Stimulated activated effector memory CD8-positive, alpha-beta T cell treated with anti-CD3 and anti-CD28 coated beads, Interleukin-12 subunit alpha, Interleukin-12 subunit beta, amount 100 ng/mL, for 72 hours (primary cell): ENCODE measurements at regions not wholly inside any gene's neighbourhood (a gene's known extent, or its start where the extent isn't known, plus 50 kb on each side); places are given as distances from the start of the nearest gene placed in this dataset.

Experiments
- ATAC-seq: fragments of 150-1000 bp; cut with Tn5 transposase; 2 replicates; pipeline ENCODE4 v1.10.0; 2021
- DNase-seq, 2 donors: peaks; one replicate each; pipeline ENCODE4 v3.0.0; 2021 to 2022; ENCODE audit warnings: low spot score in 2 of 2
- H3K27ac Mint-ChIP-seq: one replicate; pipeline ENCODE4 v1.8.0; 2022; ENCODE audit warnings: mild to moderate bottlenecking, mixed read lengths
- H3K36me3 Mint-ChIP-seq: one replicate; pipeline ENCODE4 v1.8.0; 2022; ENCODE audit warnings: mild to moderate bottlenecking, mixed read lengths
- H3K4me1 Mint-ChIP-seq: one replicate; pipeline ENCODE4 v1.8.0; 2022; ENCODE audit warnings: mixed read lengths
- H3K4me3 Mint-ChIP-seq: one replicate; pipeline ENCODE4 v1.8.0; 2022; ENCODE audit warnings: mild to moderate bottlenecking, mixed read lengths
- H3K9me3 Mint-ChIP-seq: one replicate; pipeline ENCODE4 v1.8.0; 2022; ENCODE audit warnings: mixed read lengths

DNA sequence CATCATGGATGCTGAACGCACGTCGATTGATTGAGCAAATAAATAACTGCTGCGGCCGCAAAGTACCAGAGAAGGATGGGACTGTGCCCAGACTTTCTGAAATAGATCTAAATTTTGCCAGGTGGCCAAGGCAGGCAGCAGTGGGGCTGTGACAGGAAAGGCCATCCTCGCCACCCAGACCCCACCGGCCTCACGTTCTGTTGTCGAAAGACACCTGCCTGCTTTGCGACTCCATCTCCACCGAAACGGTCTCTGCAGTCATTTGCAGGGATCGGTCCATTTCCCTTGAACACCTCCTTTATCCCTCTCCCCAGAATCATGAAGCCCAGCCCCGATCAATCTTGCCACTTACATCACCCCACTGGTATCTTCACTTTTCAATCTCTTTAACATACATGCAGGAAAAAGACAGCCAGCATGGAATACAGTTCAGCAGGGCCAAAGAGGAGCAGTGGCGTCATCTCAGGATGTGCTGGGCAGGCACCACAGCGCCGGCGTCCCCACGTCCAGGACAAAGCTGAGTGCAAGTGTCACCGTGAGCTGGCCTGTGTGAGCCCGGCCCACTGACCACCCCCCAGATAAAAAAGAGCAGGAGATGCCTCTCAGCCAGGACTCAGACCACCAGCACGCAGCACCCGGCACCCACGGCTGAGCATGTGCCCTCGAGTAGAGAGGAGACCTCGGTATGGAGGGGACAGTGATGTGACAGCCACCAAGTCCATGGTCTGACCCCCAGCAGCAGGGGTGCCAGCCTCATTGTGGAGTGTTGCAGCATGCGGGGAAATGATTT lies 610.3 kb downstream of the TBC1D22A start:
- Mint-ChIP-seq H3K36me3 (no peaks in the 10 kb centered on the region), H3K4me1 (peaks cover 9% of the 10 kb centered on the region), H3K4me3 (no peak overlapping the region), H3K9me3 (no peaks in the 10 kb centered on the region), H3K27ac (no peak overlapping the region)
- ATAC-seq (no peak), DNase-seq (no peak)

- H3K4me1 Mint-ChIP-seq, result peaks cover 9% of the 10 kb centered on the region
- DNase-seq (no peak), ATAC-seq (no peak)
- no peak overlapping the region for H3K27ac Mint-ChIP-seq
- no peak overlapping the region for H3K4me3 Mint-ChIP-seq
- no peaks in the 10 kb centered on the region for H3K9me3 Mint-ChIP-seq
- H3K36me3 Mint-ChIP-seq, result no peaks in the 10 kb centered on the region
These were observed 609.7 kb downstream of the TBC1D22A start for GRCh38 chr22:47372111-47372581.

GRCh38 chr22:47371263-47372090 lies 609.0 kb downstream of the TBC1D22A start:
- ATAC-seq (no peak), DNase-seq (no peak)
- no peak overlapping the region for H3K4me3 Mint-ChIP-seq
- no peak overlapping the region for H3K27ac Mint-ChIP-seq
- H3K9me3 Mint-ChIP-seq, result no peaks in the 10 kb centered on the region
- H3K36me3 Mint-ChIP-seq, result no peaks in the 10 kb centered on the region
- peaks cover 9% of the 10 kb centered on the region for H3K4me1 Mint-ChIP-seq

GRCh38 chr22:47370448-47371262 lies 608.2 kb downstream of the TBC1D22A start:
- no peaks in the 10 kb centered on the region for H3K36me3 Mint-ChIP-seq
- peaks cover 5% of the 10 kb centered on the region for H3K9me3 Mint-ChIP-seq
- H3K4me1 Mint-ChIP-seq, result peaks cover 9% of the 10 kb centered on the region
- no peak overlapping the region for H3K4me3 Mint-ChIP-seq
- no peak overlapping the region for H3K27ac Mint-ChIP-seq
- DNase-seq, result no peak
- peak; percentile 20 for ATAC-seq

DNA sequence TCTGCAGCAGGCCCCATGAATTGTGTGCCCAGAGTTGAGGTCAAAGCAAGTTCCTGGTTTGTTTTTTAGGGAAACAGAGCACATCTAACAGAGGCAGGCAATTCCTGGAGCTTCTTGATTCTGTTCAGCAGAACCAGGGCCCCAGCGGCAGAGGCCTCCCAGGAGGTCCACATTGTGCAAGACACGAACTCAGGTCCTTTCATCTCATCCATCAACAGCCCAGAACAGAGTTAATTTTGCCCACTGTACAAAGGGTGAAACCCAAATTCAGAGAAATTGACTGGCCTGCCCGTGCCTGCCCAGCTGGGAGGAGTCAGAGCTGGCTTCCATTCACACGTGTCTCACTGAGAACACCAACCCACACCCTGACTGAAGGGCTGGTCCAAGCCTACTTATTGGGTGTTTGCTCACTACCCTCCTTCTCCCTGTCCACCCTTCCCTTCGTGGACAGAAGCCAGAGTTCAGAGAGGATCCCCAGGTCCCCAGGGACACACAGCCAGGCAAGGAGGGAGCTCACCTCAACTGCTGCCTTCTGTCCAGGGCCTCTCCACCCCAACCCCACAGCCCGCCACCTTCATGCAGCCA lies 607.1 kb downstream of the TBC1D22A start:
- DNase-seq (no peak), ATAC-seq (no peak)
- Mint-ChIP-seq H3K36me3 (no peaks in the 10 kb centered on the region), H3K4me1 (peaks cover 9% of the 10 kb centered on the region), H3K9me3 (peaks cover 5% of the 10 kb centered on the region), H3K4me3 (no peak overlapping the region), H3K27ac (no peak overlapping the region)

- ATAC-seq (no peak), DNase-seq (no peak)
- H3K4me3 Mint-ChIP-seq, result no peak overlapping the region
- H3K4me1 Mint-ChIP-seq, result peaks cover 9% of the 10 kb centered on the region
- H3K36me3 Mint-ChIP-seq, result no peaks in the 10 kb centered on the region
- H3K9me3 Mint-ChIP-seq, result peaks cover 9% of the 10 kb centered on the region
- no peak overlapping the region for H3K27ac Mint-ChIP-seq
These were observed 606.6 kb downstream of the TBC1D22A start for GRCh38 chr22:47369020-47369419.

GRCh38 chr22:47367993-47368945 lies 605.8 kb downstream of the TBC1D22A start:
- peaks cover 10% of the 10 kb centered on the region for H3K9me3 Mint-ChIP-seq
- DNase-seq (no peak), ATAC-seq (no peak)
- no peak overlapping the region for H3K4me3 Mint-ChIP-seq
- H3K4me1 Mint-ChIP-seq, result peaks cover 9% of the 10 kb centered on the region
- H3K27ac Mint-ChIP-seq, result no peak overlapping the region
- H3K36me3 Mint-ChIP-seq, result no peaks in the 10 kb centered on the region

DNA sequence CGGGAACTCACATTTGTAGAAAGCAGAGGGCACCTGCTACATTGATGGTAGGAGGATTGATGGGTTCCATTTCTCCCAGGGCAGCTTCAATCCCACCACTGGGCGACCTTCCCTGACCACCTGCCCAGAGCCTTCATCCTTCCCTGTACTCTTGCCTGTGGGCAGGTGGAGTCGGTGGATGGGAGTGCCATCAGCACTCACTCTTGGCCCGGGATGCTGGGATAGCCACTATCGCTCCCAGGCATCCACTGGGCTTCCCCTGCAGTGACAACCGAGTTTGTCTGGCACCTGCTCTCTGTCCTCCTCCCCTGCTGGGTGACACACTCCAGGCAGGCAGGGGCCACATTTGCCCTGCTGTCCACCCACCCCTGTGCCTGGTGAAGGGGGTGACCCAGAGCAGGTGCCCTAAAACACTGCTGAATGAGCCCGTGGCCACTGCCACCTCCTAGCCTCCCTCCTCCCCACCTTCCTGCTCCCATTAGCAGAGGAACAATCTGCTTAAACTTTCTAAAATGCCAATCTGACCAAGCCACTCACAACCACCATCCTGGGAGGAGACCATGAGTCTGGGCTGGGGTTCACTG lies 604.7 kb downstream of the TBC1D22A start:
- peaks cover 9% of the 10 kb centered on the region for H3K4me1 Mint-ChIP-seq
- peak; percentile 26 for ATAC-seq
- peaks cover 16% of the 10 kb centered on the region for H3K9me3 Mint-ChIP-seq
- H3K27ac Mint-ChIP-seq, result no peak overlapping the region
- no peak for DNase-seq
- H3K36me3 Mint-ChIP-seq, result no peaks in the 10 kb centered on the region
- no peak overlapping the region for H3K4me3 Mint-ChIP-seq

DNA sequence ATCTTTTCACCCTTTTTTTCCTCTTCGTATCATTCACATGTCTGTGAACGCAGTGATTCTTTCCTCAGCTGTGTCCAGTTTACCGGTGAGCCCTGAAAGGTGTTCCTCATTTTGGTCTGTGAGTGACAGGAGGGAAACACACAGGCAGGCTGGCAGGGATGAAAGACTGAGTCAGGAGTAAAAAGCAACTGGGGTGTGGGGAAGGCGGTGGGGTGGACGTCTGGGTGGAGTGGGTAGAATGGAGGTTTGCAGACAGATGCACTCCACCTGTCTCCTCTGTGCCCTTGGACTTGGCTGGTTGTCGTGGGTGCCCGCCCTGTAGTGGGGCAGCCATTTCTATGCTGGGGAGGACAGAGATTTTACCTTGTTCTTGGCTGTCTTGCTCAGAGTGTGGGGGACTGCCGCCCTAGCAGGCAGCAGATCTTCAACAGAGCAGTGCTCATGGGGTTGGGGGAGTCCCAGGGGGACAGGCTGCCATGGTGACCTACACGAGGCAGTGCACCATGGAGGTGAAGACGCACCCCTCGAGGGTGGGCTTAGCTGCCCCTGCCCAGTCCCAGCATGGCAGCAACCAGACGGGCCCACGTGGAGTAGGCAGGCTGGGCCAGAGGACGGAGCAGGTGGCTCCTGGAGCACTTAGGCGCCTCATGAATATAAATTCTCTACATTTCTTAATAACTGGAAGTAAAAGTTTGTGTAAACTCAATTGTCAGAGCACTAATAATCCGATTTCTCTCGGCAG lies 603.7 kb downstream of the TBC1D22A start:
- Mint-ChIP-seq H3K27ac (no peak overlapping the region), H3K9me3 (peaks cover 16% of the 10 kb centered on the region), H3K4me1 (peaks cover 9% of the 10 kb centered on the region), H3K4me3 (no peak overlapping the region), H3K36me3 (no peaks in the 10 kb centered on the region)
- DNase-seq (no peak), ATAC-seq (no peak)

GRCh38 chr22:47361247-47361646 lies 598.8 kb downstream of the TBC1D22A start:
- H3K4me3 Mint-ChIP-seq, result no peak overlapping the region
- no peaks in the 10 kb centered on the region for H3K4me1 Mint-ChIP-seq
- ATAC-seq, result no peak
- no peak overlapping the region for H3K27ac Mint-ChIP-seq
- H3K9me3 Mint-ChIP-seq, result peaks cover 25% of the 10 kb centered on the region
- DNase-seq, result no peak
- no peaks in the 10 kb centered on the region for H3K36me3 Mint-ChIP-seq

- Mint-ChIP-seq H3K4me3 (no peak overlapping the region), H3K4me1 (no peaks in the 10 kb centered on the region), H3K36me3 (no peaks in the 10 kb centered on the region), H3K27ac (no peak overlapping the region), H3K9me3 (peaks cover 10% of the 10 kb centered on the region)
- no peak for DNase-seq
- ATAC-seq, result no peak
These were observed 595.0 kb downstream of the TBC1D22A start for GRCh38 chr22:47357493-47357892.

GRCh38 chr22:47357086-47357485 lies 594.6 kb downstream of the TBC1D22A start:
- Mint-ChIP-seq H3K9me3 (peaks cover 9% of the 10 kb centered on the region), H3K4me1 (no peaks in the 10 kb centered on the region), H3K4me3 (no peak overlapping the region), H3K36me3 (no peaks in the 10 kb centered on the region), H3K27ac (no peak overlapping the region)
- DNase-seq (no peak), ATAC-seq (no peak)

DNA sequence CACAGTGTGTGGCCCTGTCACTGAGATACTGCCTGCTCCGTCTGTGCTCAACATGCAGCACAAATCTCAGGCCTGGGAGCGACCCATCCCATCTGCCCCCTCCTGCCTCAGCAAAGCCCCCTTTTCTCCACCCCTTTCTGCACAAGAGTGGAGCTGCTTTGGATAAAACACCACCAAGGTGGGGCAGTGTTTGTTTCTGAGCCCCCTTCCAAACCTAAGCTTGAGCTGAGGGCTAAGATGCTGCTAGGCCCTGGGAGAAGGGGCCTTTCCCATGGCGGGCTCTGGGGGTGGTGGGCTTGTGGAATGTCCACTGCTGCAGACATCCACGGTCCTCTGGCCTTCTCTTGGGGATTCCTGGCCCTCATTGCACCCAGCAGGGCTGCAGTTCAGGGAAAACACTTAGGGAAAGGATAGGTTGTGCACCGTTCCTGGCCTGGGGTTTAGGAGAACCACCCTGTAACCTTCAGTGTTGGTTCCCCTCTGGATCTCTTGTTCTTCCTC lies 594.1 kb downstream of the TBC1D22A start:
- no peak for ATAC-seq
- no peaks in the 10 kb centered on the region for H3K36me3 Mint-ChIP-seq
- no peak overlapping the region for H3K27ac Mint-ChIP-seq
- H3K9me3 Mint-ChIP-seq, result peaks cover 9% of the 10 kb centered on the region
- H3K4me1 Mint-ChIP-seq, result no peaks in the 10 kb centered on the region
- no peak for DNase-seq
- no peak overlapping the region for H3K4me3 Mint-ChIP-seq
